GM20000 (cell line): ENCODE measurements at regions not wholly inside any gene's neighbourhood (a gene's known extent, or its start where the extent isn't known, plus 50 kb on each side); places are given as distances from the start of the nearest gene placed in this dataset.

Experiments
- DNase-seq: peaks from one replicate; pipeline ENCODE4 v3.0.0; 2012; ENCODE audit warnings: low spot score
- TF ChIP-seq, protein P1 (sequence below): IDR thresholded peaks from 2 replicates; pipeline ENCODE4 v1.5.1; 2012; ENCODE audit warnings: mild to moderate bottlenecking, control low read depth; ENCODE audit errors: extremely low read depth, missing control alignments

DNA sequence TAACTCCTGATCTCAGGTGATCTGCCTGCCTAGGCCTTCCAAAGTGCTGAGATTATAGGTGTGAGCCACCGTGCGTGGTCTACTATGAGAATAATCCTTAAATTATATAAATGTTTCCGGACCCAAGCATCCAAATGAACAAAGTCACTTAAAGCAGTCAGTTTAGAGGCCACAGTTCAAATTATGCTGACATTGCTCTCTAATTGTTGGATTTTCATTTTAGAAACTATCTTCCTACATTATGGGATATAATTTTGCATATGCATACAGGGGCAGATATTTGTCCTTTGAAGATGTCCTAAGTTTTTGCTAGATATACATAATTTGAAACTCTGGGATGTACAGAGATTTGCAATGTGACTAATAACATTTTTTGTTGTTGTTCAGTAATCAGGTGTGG lies 390.1 kb downstream of the RND3 start:
- TF ChIP-seq, protein P1, sequence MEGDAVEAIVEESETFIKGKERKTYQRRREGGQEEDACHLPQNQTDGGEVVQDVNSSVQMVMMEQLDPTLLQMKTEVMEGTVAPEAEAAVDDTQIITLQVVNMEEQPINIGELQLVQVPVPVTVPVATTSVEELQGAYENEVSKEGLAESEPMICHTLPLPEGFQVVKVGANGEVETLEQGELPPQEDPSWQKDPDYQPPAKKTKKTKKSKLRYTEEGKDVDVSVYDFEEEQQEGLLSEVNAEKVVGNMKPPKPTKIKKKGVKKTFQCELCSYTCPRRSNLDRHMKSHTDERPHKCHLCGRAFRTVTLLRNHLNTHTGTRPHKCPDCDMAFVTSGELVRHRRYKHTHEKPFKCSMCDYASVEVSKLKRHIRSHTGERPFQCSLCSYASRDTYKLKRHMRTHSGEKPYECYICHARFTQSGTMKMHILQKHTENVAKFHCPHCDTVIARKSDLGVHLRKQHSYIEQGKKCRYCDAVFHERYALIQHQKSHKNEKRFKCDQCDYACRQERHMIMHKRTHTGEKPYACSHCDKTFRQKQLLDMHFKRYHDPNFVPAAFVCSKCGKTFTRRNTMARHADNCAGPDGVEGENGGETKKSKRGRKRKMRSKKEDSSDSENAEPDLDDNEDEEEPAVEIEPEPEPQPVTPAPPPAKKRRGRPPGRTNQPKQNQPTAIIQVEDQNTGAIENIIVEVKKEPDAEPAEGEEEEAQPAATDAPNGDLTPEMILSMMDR = no peak
- DNase-seq = no peak

GRCh38 chr2:150095361-150096095 lies 391.9 kb downstream of the RND3 start:
- TF ChIP-seq, protein P1 = no peak
- DNase-seq = no peak

DNA sequence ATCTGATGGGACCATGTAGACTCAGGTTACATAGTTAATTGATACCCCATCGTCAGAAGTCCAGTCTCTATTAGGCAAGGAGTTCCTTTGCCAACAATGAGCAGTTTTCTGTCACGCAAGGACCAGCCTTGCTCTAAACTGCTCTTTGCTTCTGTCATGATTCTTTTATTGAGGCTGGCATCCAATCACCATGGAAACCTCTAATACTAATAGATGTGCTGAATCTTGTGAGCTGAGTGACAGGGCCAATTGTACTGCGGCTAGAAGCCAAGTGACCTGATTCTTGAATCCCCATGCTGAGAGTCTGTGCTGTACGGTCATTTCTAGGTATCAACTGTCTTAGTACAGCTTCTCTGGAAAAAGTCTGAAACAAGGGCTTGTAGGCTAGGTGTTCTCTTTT lies 395.6 kb downstream of the RND3 start:
- no peak for DNase-seq
- TF ChIP-seq, protein P1 = no peak

GRCh38 chr2:150090031-150090430 lies 397.4 kb downstream of the RND3 start:
- TF ChIP-seq, protein P1 = no peak
- DNase-seq = no peak

GRCh38 chr2:150088538-150088937 lies 398.9 kb downstream of the RND3 start:
- DNase-seq = no peak
- TF ChIP-seq, protein P1 = no peak

GRCh38 chr2:150085478-150085877 lies 402.0 kb downstream of the RND3 start:
- no peak for DNase-seq
- TF ChIP-seq, protein P1 = no peak

- no peak for DNase-seq
- TF ChIP-seq, protein P1 = no peak
These were observed 405.5 kb downstream of the RND3 start for GRCh38 chr2:150081775-150082481.
